Large intestine (tissue), 3 donors: ENCODE measurements at regions not wholly inside any gene's neighbourhood (a gene's known extent, or its start where the extent isn't known, plus 50 kb on each side); places are given as distances from the start of the nearest gene placed in this dataset.
"Not testable (repeated sequence)": the region's sequence is repeated elsewhere in the genome, so short reads cannot be mapped to it uniquely, and the experiment has no call there.

Source experiments
- DNase-seq, 2 donors: peaks; one replicate each; pipeline versions ENCODE4 v3.0.0 to v3.0.0-alpha.2; 2013
- H3K27ac ChIP-seq: one replicate; pipeline ENCODE4 v1.5.1; 2013; ENCODE audit warnings: low read length
- H3K27me3 ChIP-seq: 2 replicates; pipeline ENCODE4 v1.6.1; 2013; ENCODE audit warnings: low read length; ENCODE audit not compliant: control insufficient read depth, insufficient read depth
- H3K36me3 ChIP-seq: 2 replicates; pipeline ENCODE4 v1.6.1; 2013; ENCODE audit warnings: low read length; ENCODE audit not compliant: control insufficient read depth, insufficient read depth
- H3K4me1 ChIP-seq: one replicate; pipeline ENCODE4 v1.6.1; 2013; ENCODE audit warnings: low read length; ENCODE audit not compliant: control insufficient read depth, insufficient read depth
- H3K4me3 ChIP-seq: one replicate; pipeline ENCODE4 v1.5.1; 2013; ENCODE audit warnings: low read length
- H3K9me3 ChIP-seq: one replicate; pipeline ENCODE4 v1.6.1; 2013; ENCODE audit warnings: mild to moderate bottlenecking, low read depth, low read length, moderate library complexity; ENCODE audit not compliant: control insufficient read depth
- WGBS: methylation state at CpG from one replicate; pipeline ENCODE4 v1.1.5; 2013; ENCODE audit warnings: low lambda C conversion rate; ENCODE audit not compliant: insufficient coverage; 5-methylcytosine and 5-hydroxymethylcytosine counted together

GRCh38 chr19:28701491-28701890, 511.5 kb downstream of the UQCRFS1 start:
- no peaks in the 10 kb centered on the region for H3K9me3 ChIP-seq
- DNase-seq: no peak
- H3K27me3 ChIP-seq: no peaks in the 10 kb centered on the region
- no CpG with 5 or more reads among the region's 1 CpG for WGBS
- no peaks in the 10 kb centered on the region for H3K36me3 ChIP-seq
- H3K4me1 ChIP-seq: no peaks in the 10 kb centered on the region
- H3K27ac ChIP-seq: no peak overlapping the region
- H3K4me3 ChIP-seq: no peak overlapping the region

- no peaks in the 10 kb centered on the region for H3K36me3 ChIP-seq
- no peaks in the 10 kb centered on the region for H3K27me3 ChIP-seq
- no peak for DNase-seq
- H3K4me3 ChIP-seq: no peak overlapping the region
- no peak overlapping the region for H3K27ac ChIP-seq
- H3K4me1 ChIP-seq: no peaks in the 10 kb centered on the region
- no peaks in the 10 kb centered on the region for H3K9me3 ChIP-seq
- no CpG with 5 or more reads among the region's 4 CpGs for WGBS
Observed at GRCh38 chr19:28700176-28700575, 512.8 kb downstream of the UQCRFS1 start.

GRCh38 chr19:28697308-28697707, 515.6 kb downstream of the UQCRFS1 start:
- WGBS: no CpG with 5 or more reads among the region's 1 CpG
- Histone ChIP-seq H3K4me3 (no peak overlapping the region), H3K36me3 (no peaks in the 10 kb centered on the region), H3K9me3 (no peaks in the 10 kb centered on the region), H3K27me3 (no peaks in the 10 kb centered on the region), H3K27ac (no peak overlapping the region), H3K4me1 (no peaks in the 10 kb centered on the region)
- DNase-seq: no peak

GRCh38 chr19:28694812-28695211, 518.1 kb downstream of the UQCRFS1 start:
- no peak overlapping the region for H3K4me3 ChIP-seq
- H3K27me3 ChIP-seq: no peaks in the 10 kb centered on the region
- no peaks in the 10 kb centered on the region for H3K36me3 ChIP-seq
- WGBS: 91% methylated on average over 2 of the region's 5 CpGs
- H3K27ac ChIP-seq: no peak overlapping the region
- no peaks in the 10 kb centered on the region for H3K9me3 ChIP-seq
- DNase-seq: no peak
- H3K4me1 ChIP-seq: no peaks in the 10 kb centered on the region

GRCh38 chr19:28691683-28692082, 521.3 kb downstream of the UQCRFS1 start:
- Histone ChIP-seq H3K9me3 (no peaks in the 10 kb centered on the region), H3K36me3 (no peaks in the 10 kb centered on the region), H3K4me3 (no peak overlapping the region), H3K27ac (no peak overlapping the region), H3K4me1 (no peaks in the 10 kb centered on the region), H3K27me3 (no peaks in the 10 kb centered on the region)
- 90% methylated on average over 1 of the region's 1 CpG for WGBS
- no peak for DNase-seq

GRCh38 chr19:28689464-28689863, 523.5 kb downstream of the UQCRFS1 start:
- H3K27ac ChIP-seq, H3K9me3 ChIP-seq, H3K36me3 ChIP-seq, H3K27me3 ChIP-seq, H3K4me1 ChIP-seq, DNase-seq, H3K4me3 ChIP-seq: not testable (repeated sequence)
- no CpG with 5 or more reads among the region's 7 CpGs for WGBS

GRCh38 chr19:28687296-28687695, 525.7 kb downstream of the UQCRFS1 start:
- H3K27me3 ChIP-seq: no peaks in the 10 kb centered on the region
- H3K36me3 ChIP-seq: no peaks in the 10 kb centered on the region
- no CpG with 5 or more reads among the region's 1 CpG for WGBS

GRCh38 chr19:28686756-28687155, 526.2 kb downstream of the UQCRFS1 start:
- Histone ChIP-seq H3K27me3 (no peaks in the 10 kb centered on the region), H3K4me1 (no peaks in the 10 kb centered on the region), H3K9me3 (no peaks in the 10 kb centered on the region), H3K36me3 (no peaks in the 10 kb centered on the region), H3K27ac (no peak overlapping the region), H3K4me3 (no peak overlapping the region)
- no peak for DNase-seq
- 60% methylated on average over 1 of the region's 2 CpGs for WGBS

More at GRCh38 chr19:28687296-28687695, 525.7 kb downstream of the UQCRFS1 start:
- Histone ChIP-seq H3K27ac (no peak overlapping the region), H3K4me1 (no peaks in the 10 kb centered on the region), H3K4me3 (no peak overlapping the region), H3K9me3 (no peaks in the 10 kb centered on the region)
- DNase-seq: no peak

- Histone ChIP-seq H3K4me3 (no peak overlapping the region), H3K9me3 (no peaks in the 10 kb centered on the region), H3K27ac (no peak overlapping the region), H3K36me3 (no peaks in the 10 kb centered on the region), H3K27me3 (no peaks in the 10 kb centered on the region), H3K4me1 (no peaks in the 10 kb centered on the region)
- no peak for DNase-seq
- no CpG with 5 or more reads among the region's 3 CpGs for WGBS
Observed at GRCh38 chr19:28685802-28686201, 527.1 kb downstream of the UQCRFS1 start.

GRCh38 chr19:28685077-28685476, 527.9 kb downstream of the UQCRFS1 start:
- H3K4me1 ChIP-seq, H3K27ac ChIP-seq, H3K4me3 ChIP-seq, H3K9me3 ChIP-seq, DNase-seq, H3K27me3 ChIP-seq, H3K36me3 ChIP-seq: not testable (repeated sequence)
- no CpG with 5 or more reads among the region's 4 CpGs for WGBS

GRCh38 chr19:28680111-28680510, 532.8 kb downstream of the UQCRFS1 start:
- Histone ChIP-seq H3K36me3 (no peaks in the 10 kb centered on the region), H3K27ac (no peak overlapping the region), H3K4me1 (no peaks in the 10 kb centered on the region), H3K27me3 (no peaks in the 10 kb centered on the region), H3K9me3 (no peaks in the 10 kb centered on the region), H3K4me3 (no peak overlapping the region)
- 67% methylated on average over 1 of the region's 3 CpGs for WGBS
- DNase-seq: no peak
